Fibroblast of mammary gland (primary cell): ENCODE measurements at regions not wholly inside any gene's neighbourhood (a gene's known extent, or its start where the extent isn't known, plus 50 kb on each side); places are given as distances from the start of the nearest gene placed in this dataset.
A peak's percentile ranks its signal among the peaks of the same experiment; 100 is the strongest.

Source experiments
- DNase-seq: peaks from one replicate; pipeline ENCODE4 v3.0.0-alpha.2; 2010; ENCODE audit warnings: low read depth
- H3K4me3 ChIP-seq: 2 replicates; pipeline ENCODE4 v1.5.1; 2011; ENCODE audit warnings: low read depth, mild to moderate bottlenecking, low read length, moderate library complexity; ENCODE audit not compliant: control insufficient read depth
- CTCF ChIP-seq: conservative IDR thresholded peaks from 2 replicates; pipeline ENCODE4 v1.5.1; 2011; ENCODE audit warnings: low read depth, low read length, inconsistent platforms; ENCODE audit not compliant: control insufficient read depth, insufficient read depth

- no peak for DNase-seq
- H3K4me3 ChIP-seq = no peak overlapping the region
- no peak for TF ChIP-seq CTCF
Observed at GRCh38 chr20:56968376-56969048, 297.9 kb downstream of the BMP7 start.

- peak; percentile 64 for DNase-seq
- no peak overlapping the region for H3K4me3 ChIP-seq
- peak; percentile 83 for TF ChIP-seq CTCF
Observed at GRCh38 chr20:56974499-56975250, 291.8 kb downstream of the BMP7 start.

GRCh38 chr20:56975838-56976237 is 290.6 kb downstream of the BMP7 start:
- no peak overlapping the region for H3K4me3 ChIP-seq
- TF ChIP-seq CTCF = no peak
- DNase-seq = no peak

- H3K4me3 ChIP-seq = no peak overlapping the region
- TF ChIP-seq CTCF = no peak
- no peak for DNase-seq
Observed at GRCh38 chr20:56976336-56976735, 290.1 kb downstream of the BMP7 start.

- TF ChIP-seq CTCF = no peak
- no peak overlapping the region for H3K4me3 ChIP-seq
- no peak for DNase-seq
Observed at GRCh38 chr20:56978475-56978874, 288.0 kb downstream of the BMP7 start.

GRCh38 chr20:56979125-56979524 is 287.3 kb downstream of the BMP7 start:
- no peak for DNase-seq
- TF ChIP-seq CTCF = no peak
- no peak overlapping the region for H3K4me3 ChIP-seq
